ENCODE measurements at regions not wholly inside any gene's neighbourhood (a gene's known extent, or its start where the extent isn't known, plus 50 kb on each side); places are given as distances from the start of the nearest gene placed in this dataset.

DNA sequence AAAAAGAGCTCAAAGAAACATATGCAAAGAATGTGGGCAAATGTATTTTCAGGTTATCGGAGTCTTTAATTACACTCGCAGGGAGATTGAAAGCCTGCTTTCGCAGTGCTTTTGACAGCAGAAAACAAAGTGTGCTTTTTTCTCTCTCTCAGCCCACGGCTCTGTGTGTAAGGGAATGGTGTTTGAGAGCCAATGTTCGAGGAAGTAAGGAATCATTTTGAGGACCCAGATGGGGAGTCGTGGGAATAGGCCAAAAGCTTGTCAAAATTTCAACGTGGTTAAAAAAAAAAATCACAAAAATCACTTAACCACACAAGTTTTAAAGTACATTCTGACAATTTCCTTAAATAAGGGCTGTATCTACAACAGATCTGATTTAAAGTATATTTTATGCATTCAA lies 197.1 kb upstream of the IRS2 start:
- TF ChIP-seq, protein P1, sequence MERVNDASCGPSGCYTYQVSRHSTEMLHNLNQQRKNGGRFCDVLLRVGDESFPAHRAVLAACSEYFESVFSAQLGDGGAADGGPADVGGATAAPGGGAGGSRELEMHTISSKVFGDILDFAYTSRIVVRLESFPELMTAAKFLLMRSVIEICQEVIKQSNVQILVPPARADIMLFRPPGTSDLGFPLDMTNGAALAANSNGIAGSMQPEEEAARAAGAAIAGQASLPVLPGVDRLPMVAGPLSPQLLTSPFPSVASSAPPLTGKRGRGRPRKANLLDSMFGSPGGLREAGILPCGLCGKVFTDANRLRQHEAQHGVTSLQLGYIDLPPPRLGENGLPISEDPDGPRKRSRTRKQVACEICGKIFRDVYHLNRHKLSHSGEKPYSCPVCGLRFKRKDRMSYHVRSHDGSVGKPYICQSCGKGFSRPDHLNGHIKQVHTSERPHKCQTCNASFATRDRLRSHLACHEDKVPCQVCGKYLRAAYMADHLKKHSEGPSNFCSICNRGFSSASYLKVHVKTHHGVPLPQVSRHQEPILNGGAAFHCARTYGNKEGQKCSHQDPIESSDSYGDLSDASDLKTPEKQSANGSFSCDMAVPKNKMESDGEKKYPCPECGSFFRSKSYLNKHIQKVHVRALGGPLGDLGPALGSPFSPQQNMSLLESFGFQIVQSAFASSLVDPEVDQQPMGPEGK (CRISPR knock-in tag; IDR thresholded peaks at IDR 0.05; ENCODE audit: borderline replicate concordance): no peak
- TF ChIP-seq ISL1 (CRISPR knock-in tag; IDR thresholded peaks at IDR 0.05): no peak
- TF ChIP-seq ZNF565 (CRISPR knock-in tag; conservative IDR thresholded peaks at IDR 0.05; ENCODE audit: low read depth): no peak
- TF ChIP-seq GLIS3 (CRISPR knock-in tag; IDR thresholded peaks at IDR 0.05): no peak
- no peak for TF ChIP-seq BACH2 (CRISPR knock-in tag; IDR thresholded peaks at IDR 0.05; ENCODE audit: borderline replicate concordance)
- TF ChIP-seq TOX (CRISPR knock-in tag; IDR thresholded peaks at IDR 0.05; ENCODE audit: borderline replicate concordance): no peak
- TF ChIP-seq, protein P2, sequence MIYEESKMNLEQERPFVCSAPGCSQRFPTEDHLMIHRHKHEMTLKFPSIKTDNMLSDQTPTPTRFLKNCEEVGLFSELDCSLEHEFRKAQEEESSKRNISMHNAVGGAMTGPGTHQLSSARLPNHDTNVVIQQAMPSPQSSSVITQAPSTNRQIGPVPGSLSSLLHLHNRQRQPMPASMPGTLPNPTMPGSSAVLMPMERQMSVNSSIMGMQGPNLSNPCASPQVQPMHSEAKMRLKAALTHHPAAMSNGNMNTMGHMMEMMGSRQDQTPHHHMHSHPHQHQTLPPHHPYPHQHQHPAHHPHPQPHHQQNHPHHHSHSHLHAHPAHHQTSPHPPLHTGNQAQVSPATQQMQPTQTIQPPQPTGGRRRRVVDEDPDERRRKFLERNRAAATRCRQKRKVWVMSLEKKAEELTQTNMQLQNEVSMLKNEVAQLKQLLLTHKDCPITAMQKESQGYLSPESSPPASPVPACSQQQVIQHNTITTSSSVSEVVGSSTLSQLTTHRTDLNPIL (CRISPR knock-in tag; IDR thresholded peaks at IDR 0.05; ENCODE audit: low read depth): no peak
- no peak for TF ChIP-seq ZFP3 (CRISPR knock-in tag; IDR thresholded peaks at IDR 0.05)
- no peak for TF ChIP-seq ZNF70 (CRISPR knock-in tag; IDR thresholded peaks at IDR 0.05)
- TF ChIP-seq OSR1 (CRISPR knock-in tag; IDR thresholded peaks at IDR 0.05): no peak
- no peak for TF ChIP-seq TCF4 (CRISPR knock-in tag; IDR thresholded peaks at IDR 0.05; ENCODE audit: borderline replicate concordance)
- TF ChIP-seq ESRRG (CRISPR knock-in tag; IDR thresholded peaks at IDR 0.05): no peak
- TF ChIP-seq, protein P3, sequence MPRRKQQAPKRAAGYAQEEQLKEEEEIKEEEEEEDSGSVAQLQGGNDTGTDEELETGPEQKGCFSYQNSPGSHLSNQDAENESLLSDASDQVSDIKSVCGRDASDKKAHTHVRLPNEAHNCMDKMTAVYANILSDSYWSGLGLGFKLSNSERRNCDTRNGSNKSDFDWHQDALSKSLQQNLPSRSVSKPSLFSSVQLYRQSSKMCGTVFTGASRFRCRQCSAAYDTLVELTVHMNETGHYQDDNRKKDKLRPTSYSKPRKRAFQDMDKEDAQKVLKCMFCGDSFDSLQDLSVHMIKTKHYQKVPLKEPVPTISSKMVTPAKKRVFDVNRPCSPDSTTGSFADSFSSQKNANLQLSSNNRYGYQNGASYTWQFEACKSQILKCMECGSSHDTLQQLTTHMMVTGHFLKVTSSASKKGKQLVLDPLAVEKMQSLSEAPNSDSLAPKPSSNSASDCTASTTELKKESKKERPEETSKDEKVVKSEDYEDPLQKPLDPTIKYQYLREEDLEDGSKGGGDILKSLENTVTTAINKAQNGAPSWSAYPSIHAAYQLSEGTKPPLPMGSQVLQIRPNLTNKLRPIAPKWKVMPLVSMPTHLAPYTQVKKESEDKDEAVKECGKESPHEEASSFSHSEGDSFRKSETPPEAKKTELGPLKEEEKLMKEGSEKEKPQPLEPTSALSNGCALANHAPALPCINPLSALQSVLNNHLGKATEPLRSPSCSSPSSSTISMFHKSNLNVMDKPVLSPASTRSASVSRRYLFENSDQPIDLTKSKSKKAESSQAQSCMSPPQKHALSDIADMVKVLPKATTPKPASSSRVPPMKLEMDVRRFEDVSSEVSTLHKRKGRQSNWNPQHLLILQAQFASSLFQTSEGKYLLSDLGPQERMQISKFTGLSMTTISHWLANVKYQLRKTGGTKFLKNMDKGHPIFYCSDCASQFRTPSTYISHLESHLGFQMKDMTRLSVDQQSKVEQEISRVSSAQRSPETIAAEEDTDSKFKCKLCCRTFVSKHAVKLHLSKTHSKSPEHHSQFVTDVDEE (CRISPR knock-in tag; IDR thresholded peaks at IDR 0.05): no peak
- TF ChIP-seq, protein P4, sequence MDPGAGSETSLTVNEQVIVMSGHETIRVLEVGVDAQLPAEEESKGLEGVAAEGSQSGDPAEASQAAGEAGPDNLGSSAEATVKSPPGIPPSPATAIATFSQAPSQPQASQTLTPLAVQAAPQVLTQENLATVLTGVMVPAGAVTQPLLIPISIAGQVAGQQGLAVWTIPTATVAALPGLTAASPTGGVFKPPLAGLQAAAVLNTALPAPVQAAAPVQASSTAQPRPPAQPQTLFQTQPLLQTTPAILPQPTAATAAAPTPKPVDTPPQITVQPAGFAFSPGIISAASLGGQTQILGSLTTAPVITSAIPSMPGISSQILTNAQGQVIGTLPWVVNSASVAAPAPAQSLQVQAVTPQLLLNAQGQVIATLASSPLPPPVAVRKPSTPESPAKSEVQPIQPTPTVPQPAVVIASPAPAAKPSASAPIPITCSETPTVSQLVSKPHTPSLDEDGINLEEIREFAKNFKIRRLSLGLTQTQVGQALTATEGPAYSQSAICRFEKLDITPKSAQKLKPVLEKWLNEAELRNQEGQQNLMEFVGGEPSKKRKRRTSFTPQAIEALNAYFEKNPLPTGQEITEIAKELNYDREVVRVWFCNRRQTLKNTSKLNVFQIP (CRISPR knock-in tag; IDR thresholded peaks at IDR 0.05; ENCODE audit: borderline replicate concordance, low read depth): no peak
- no peak for TF ChIP-seq RARB (CRISPR knock-in tag; IDR thresholded peaks at IDR 0.05)
- no peak for TF ChIP-seq ARNTL (CRISPR knock-in tag; IDR thresholded peaks at IDR 0.05; ENCODE audit: borderline replicate concordance, low read depth)
- TF ChIP-seq, protein P5, sequence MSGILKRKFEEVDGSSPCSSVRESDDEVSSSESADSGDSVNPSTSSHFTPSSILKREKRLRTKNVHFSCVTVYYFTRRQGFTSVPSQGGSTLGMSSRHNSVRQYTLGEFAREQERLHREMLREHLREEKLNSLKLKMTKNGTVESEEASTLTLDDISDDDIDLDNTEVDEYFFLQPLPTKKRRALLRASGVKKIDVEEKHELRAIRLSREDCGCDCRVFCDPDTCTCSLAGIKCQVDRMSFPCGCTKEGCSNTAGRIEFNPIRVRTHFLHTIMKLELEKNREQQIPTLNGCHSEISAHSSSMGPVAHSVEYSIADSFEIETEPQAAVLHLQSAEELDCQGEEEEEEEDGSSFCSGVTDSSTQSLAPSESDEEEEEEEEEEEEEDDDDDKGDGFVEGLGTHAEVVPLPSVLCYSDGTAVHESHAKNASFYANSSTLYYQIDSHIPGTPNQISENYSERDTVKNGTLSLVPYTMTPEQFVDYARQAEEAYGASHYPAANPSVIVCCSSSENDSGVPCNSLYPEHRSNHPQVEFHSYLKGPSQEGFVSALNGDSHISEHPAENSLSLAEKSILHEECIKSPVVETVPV (CRISPR knock-in tag; IDR thresholded peaks at IDR 0.05): no peak
- no peak for TF ChIP-seq CSDC2 (CRISPR knock-in tag; IDR thresholded peaks at IDR 0.05)
- TF ChIP-seq ZC3H10 (CRISPR knock-in tag; IDR thresholded peaks at IDR 0.05): no peak
- no peak for ATAC-seq

DNA sequence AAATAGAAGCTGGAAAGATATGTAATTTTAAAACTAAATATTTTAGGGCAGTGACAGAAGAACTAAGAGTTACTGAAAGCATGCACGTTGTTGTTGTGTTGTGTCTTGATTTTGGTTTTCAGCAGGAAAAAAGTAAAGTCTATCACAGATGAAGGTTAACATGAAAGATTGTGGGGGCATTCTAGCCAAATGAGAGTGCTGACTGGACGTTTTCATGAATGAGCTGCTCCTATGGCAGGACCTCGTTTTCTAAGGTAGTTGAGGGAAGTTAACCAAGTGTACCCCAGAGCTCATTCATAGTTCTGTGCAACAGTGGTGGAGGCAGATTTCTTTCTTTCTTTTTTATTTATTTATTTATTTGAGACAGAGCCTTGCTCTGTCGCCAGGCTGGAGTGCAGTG lies 194.6 kb upstream of the IRS2 start:
- ATAC-seq: no peak
- TF ChIP-seq PPARA (CRISPR knock-in tag; IDR thresholded peaks at IDR 0.05; ENCODE audit: borderline replicate concordance): no peak
- TF ChIP-seq CSDC2 (CRISPR knock-in tag; IDR thresholded peaks at IDR 0.05): no peak
- TF ChIP-seq, protein P5 (CRISPR knock-in tag; IDR thresholded peaks at IDR 0.05): no peak
- TF ChIP-seq ISL1 (CRISPR knock-in tag; IDR thresholded peaks at IDR 0.05): no peak
- TF ChIP-seq OSR1 (CRISPR knock-in tag; IDR thresholded peaks at IDR 0.05): no peak
- TF ChIP-seq ZNF8 (CRISPR knock-in tag; IDR thresholded peaks at IDR 0.05): no peak
- no peak for TF ChIP-seq SNAI2 (CRISPR knock-in tag; IDR thresholded peaks at IDR 0.05)
- TF ChIP-seq, protein P3 (CRISPR knock-in tag; IDR thresholded peaks at IDR 0.05): no peak
- TF ChIP-seq ZC3H10 (CRISPR knock-in tag; IDR thresholded peaks at IDR 0.05): no peak
- no peak for TF ChIP-seq TOX (CRISPR knock-in tag; IDR thresholded peaks at IDR 0.05; ENCODE audit: borderline replicate concordance)
- no peak for TF ChIP-seq ZNF70 (CRISPR knock-in tag; IDR thresholded peaks at IDR 0.05)
- no peak for TF ChIP-seq RARB (CRISPR knock-in tag; IDR thresholded peaks at IDR 0.05)
- TF ChIP-seq, protein P1 (CRISPR knock-in tag; IDR thresholded peaks at IDR 0.05; ENCODE audit: borderline replicate concordance): no peak
- no peak for TF ChIP-seq BACH2 (CRISPR knock-in tag; IDR thresholded peaks at IDR 0.05; ENCODE audit: borderline replicate concordance)
- TF ChIP-seq ZFP3 (CRISPR knock-in tag; IDR thresholded peaks at IDR 0.05): no peak
- no peak for TF ChIP-seq ARNTL (CRISPR knock-in tag; IDR thresholded peaks at IDR 0.05; ENCODE audit: borderline replicate concordance, low read depth)
